Ectodermal cell (in vitro differentiated cells): ENCODE measurements at regions not wholly inside any gene's neighbourhood (a gene's known extent, or its start where the extent isn't known, plus 50 kb on each side); places are given as distances from the start of the nearest gene placed in this dataset.

Source experiments
- H3K27ac ChIP-seq: 2 replicates; pipeline ENCODE4 v1.7.0; 2013; ENCODE audit warnings: mild to moderate bottlenecking, low read depth, low read length; ENCODE audit not compliant: insufficient read depth, poor library complexity, severe bottlenecking
- H3K27me3 ChIP-seq: 2 replicates; pipeline ENCODE4 v1.7.0; 2013; ENCODE audit warnings: mild to moderate bottlenecking, low read length; ENCODE audit not compliant: insufficient read depth, control insufficient read depth, poor library complexity, severe bottlenecking
- H3K36me3 ChIP-seq: one replicate; pipeline ENCODE4 v1.7.0; 2013; ENCODE audit warnings: low read length; ENCODE audit not compliant: control insufficient read depth, insufficient read depth
- H3K4me1 ChIP-seq: one replicate; pipeline ENCODE4 v1.7.0; 2013; ENCODE audit warnings: low read length; ENCODE audit not compliant: control insufficient read depth, insufficient read depth
- H3K4me3 ChIP-seq: 2 replicates; pipeline ENCODE4 v1.7.0; 2013; ENCODE audit warnings: low read depth, low read length, control low read depth; ENCODE audit not compliant: insufficient read depth
- H3K9me3 ChIP-seq: 2 replicates; pipeline ENCODE4 v1.7.0; 2013; ENCODE audit warnings: mild to moderate bottlenecking, low read length, moderate library complexity; ENCODE audit not compliant: control insufficient read depth
- WGBS, 2 experiments: methylation state at CpG; one replicate each; pipeline ENCODE4 v1.1.7; 2013; ENCODE audit warnings: missing lambda C conversion rate in 2 of 2; 5-methylcytosine and 5-hydroxymethylcytosine counted together

DNA sequence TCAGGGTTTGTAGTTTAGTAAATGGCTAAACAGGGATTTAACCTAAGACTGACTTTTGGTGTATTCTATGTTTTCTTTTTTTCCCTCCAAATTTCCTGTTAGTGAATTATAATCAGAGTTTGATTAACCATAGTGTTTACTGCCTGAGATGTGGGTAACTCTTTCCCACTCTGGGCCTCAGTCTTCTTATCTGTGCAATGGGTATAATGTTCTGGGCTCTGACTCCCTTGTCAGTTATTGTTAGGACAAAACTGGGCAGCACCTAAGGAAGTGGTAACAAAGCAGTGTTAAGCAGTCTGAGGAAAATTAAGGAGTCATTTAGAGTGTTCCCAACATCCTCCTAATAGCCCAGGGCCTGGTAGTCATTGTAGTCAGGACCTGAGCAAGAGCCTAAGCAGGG, 206.4 kb upstream of the N4BP1 start:
- Histone ChIP-seq H3K4me1 (no peaks in the 10 kb centered on the region), H3K27me3 (peaks cover 14% of the 10 kb centered on the region), H3K4me3 (no peak overlapping the region), H3K27ac (no peak overlapping the region), H3K36me3 (no peaks in the 10 kb centered on the region), H3K9me3 (no peaks in the 10 kb centered on the region)

DNA sequence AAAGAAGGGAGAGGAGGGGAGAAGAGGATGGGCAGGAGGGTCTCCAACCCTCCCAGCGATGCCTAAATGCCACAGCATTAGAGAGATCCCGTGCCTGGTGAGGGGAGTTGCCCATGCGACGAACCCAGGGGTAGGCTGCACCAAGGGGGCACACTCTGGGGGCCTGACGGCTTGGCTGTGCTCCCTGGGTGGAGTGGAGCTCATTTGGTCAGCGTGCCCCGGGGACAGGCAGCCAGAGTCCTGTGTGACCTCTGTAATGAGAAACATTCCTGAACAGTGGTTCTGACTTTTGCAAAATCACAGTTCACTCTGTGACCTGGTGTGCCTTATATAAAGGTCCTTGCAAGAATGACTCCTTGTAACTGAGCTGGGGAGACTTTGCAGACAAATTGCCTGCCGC, 205.0 kb upstream of the N4BP1 start:
- Histone ChIP-seq H3K4me1 (no peaks in the 10 kb centered on the region), H3K4me3 (no peak overlapping the region), H3K27ac (no peak overlapping the region), H3K9me3 (no peaks in the 10 kb centered on the region), H3K36me3 (no peaks in the 10 kb centered on the region), H3K27me3 (peaks cover 28% of the 10 kb centered on the region)
- 87 to 92% methylated on average over 8 of the region's 8 CpGs for WGBS, 2 experiments

DNA sequence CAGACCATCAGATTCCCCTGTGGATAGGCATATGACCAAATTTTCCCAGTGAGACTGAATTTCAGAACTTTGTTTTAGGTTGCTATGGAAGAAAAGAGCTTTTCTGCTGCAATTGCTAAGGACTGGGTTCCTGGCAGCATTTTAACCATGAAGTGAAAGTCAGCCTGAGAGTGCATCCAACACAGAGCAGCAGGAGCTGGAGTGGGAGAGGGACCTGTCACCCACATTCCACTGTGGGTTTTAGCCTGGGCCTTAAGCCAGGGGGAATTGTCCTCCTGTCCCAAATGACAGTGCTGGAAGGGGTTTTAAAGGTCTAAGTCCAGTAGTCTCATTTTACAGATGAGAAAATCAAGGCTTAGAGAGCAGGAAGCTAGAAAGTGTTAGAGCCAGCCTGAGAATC, 203.5 kb upstream of the N4BP1 start:
- H3K27ac ChIP-seq = no peak overlapping the region
- H3K27me3 ChIP-seq = peaks cover 43% of the 10 kb centered on the region
- H3K4me3 ChIP-seq = no peak overlapping the region
- no peaks in the 10 kb centered on the region for H3K36me3 ChIP-seq
- no peaks in the 10 kb centered on the region for H3K4me1 ChIP-seq
- H3K9me3 ChIP-seq = no peaks in the 10 kb centered on the region

DNA sequence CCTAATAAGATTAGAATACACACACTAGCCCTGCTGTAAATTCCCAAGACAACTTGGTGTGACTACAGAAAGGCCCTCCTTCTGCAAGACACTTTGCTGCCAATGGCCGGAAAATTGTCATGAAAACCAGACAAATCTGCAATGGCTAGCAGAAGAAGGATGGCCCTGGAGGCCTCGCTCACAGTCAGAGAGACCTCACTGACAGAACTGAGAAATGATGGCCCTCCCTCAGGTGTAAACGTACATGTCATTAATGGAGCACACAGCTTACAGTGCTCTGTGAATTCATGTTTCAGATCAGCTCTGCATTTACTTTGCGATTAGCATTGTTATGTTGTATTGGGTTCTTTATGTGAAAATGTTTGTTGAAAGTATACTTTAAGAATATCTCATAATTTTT, 202.9 kb upstream of the N4BP1 start:
- Histone ChIP-seq H3K36me3 (no peaks in the 10 kb centered on the region), H3K9me3 (no peaks in the 10 kb centered on the region), H3K27ac (no peak overlapping the region), H3K27me3 (peaks cover 43% of the 10 kb centered on the region), H3K4me1 (no peaks in the 10 kb centered on the region), H3K4me3 (no peak overlapping the region)
- 94 to 96% methylated on average over 4 of the region's 4 CpGs for WGBS, 2 experiments

DNA sequence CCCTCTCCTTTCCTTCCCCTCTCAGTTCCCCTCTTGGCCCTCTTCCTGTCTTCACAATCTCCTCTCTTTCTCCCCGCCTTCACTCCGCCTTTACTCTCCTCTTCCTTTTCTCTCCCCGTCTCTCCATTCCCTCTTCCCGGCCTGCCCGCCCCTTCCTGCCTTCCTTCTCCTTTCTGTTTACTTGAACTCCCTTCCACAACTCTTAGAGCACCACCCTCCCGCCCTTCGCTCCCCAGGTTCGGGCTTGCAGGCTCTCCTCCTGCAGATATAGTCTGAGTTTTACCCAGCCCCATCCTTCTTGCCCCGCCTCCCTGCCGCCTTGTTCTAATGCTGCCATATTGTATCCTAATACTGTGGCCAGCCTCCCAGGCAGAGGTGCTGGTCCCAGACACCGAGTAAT, 201.5 kb upstream of the N4BP1 start:
- 37 to 49% methylated on average over 11 of the region's 11 CpGs for WGBS, 2 experiments
- no peaks in the 10 kb centered on the region for H3K9me3 ChIP-seq
- H3K36me3 ChIP-seq = no peaks in the 10 kb centered on the region
- H3K27ac ChIP-seq = no peak overlapping the region
- H3K27me3 ChIP-seq = peaks cover 43% of the 10 kb centered on the region
- H3K4me1 ChIP-seq = no peaks in the 10 kb centered on the region
- H3K4me3 ChIP-seq = no peak overlapping the region

DNA sequence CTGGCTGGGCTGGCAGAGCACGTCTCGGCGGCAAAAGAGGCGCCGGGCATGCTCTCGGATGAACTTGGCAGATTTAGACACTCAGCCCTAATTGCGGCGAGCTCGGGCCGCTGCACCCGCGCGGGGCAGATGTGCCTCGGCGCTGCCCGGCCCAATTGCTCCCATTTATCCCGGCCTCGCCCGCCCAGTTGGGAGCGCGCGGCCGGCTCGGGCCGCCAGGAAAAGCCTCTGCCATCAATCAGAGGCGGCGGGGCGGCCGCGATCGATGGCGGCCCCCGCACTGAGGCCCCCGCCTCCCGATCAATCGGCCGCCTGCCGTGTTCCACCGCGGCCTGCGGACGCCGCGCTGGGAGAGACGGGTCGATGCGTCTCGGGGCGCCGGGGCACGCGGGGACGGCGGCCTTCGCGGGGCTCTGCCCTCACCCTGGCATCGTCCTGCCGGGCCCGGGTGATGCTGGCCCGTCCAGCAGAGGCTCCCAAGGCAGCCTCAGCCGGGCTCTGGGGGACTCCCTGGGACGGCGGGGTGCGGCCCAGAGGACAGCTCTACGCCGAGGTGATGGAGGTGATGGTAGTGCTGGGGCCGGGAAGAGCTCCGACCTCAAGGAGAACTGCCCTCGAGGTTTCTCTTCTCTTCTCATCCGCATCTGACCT, 200.9 kb upstream of the N4BP1 start:
- Histone ChIP-seq H3K27me3 (peaks cover 43% of the 10 kb centered on the region), H3K27ac (no peak overlapping the region), H3K4me1 (no peaks in the 10 kb centered on the region), H3K4me3 (peak overlapping the region; percentile 32), H3K36me3 (no peaks in the 10 kb centered on the region), H3K9me3 (no peaks in the 10 kb centered on the region)
- WGBS, 2 experiments = 3 to 4% methylated on average over 70 of the region's 70 CpGs

DNA sequence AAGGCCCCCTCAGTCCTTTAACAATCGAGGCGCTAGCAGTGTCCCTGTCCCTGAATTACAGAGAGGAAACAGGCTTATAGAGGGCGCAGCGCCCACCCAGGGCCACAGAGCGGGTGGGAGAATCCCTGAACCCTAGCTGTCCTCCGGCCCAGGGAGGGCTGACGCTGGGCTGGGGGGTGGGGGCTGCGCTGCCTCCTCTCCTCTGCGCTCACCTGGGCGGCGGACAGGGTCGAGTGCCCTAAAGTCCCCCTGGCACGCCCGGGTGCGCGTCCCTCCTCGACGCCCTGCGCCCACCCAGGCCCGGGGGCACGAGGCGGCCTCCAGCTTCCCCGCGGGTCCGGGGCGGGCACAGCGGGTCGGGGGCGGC, 200.4 kb upstream of the N4BP1 start:
- H3K36me3 ChIP-seq = no peaks in the 10 kb centered on the region
- H3K27ac ChIP-seq = no peak overlapping the region
- no peaks in the 10 kb centered on the region for H3K4me1 ChIP-seq
- no peaks in the 10 kb centered on the region for H3K9me3 ChIP-seq
- 18 to 26% methylated on average over 29 of the region's 29 CpGs for WGBS, 2 experiments
- peak overlapping the region; percentile 32 for H3K4me3 ChIP-seq
- peaks cover 43% of the 10 kb centered on the region for H3K27me3 ChIP-seq

DNA sequence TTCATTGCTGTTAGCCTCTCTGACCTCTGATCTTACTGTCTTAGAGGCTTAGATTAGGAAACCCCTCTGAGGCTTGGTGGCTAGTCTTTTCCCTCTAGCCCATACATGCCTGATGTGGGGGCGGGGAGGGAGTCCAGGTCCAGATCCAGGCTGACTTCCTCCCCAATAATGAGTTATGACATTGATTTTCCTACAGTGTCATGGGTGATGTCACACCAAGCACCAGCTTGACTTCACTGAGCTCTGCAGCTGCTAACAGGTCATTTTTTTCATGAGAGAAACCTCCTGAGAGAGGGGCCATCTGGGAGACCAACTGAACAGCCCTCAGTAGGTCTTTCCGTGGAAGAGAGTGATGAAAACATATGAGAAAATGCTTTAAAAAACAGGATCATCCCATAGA, 180.2 kb upstream of the N4BP1 start:
- WGBS, 2 experiments = 91 to 100% methylated on average over 1 to 2 of the region's 2 CpGs
- no peak overlapping the region for H3K4me3 ChIP-seq
- no peaks in the 10 kb centered on the region for H3K36me3 ChIP-seq
- H3K27ac ChIP-seq = no peak overlapping the region
- no peaks in the 10 kb centered on the region for H3K27me3 ChIP-seq
- H3K4me1 ChIP-seq = no peaks in the 10 kb centered on the region
- no peaks in the 10 kb centered on the region for H3K9me3 ChIP-seq

DNA sequence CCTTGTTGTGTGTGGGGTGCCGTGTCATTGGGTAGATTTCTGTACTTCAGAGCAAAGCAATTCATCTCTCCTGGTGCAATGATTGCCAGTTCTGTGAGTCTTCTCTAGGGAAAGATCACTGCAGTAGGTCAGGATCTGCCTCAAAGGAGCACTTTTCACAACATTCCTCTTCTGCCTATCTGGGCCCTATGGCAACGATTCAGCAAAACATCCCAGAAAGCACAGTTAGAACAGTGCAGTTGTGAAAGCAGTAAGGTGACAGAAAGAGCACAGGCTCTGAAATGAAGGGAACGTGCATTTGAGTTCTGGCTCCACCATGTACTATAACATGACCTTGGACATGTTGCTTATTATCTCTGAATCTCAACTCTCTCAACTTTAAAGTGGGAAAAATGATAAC, 178.5 kb upstream of the N4BP1 start:
- Histone ChIP-seq H3K9me3 (no peaks in the 10 kb centered on the region), H3K27ac (no peak overlapping the region), H3K4me3 (no peak overlapping the region), H3K36me3 (no peaks in the 10 kb centered on the region), H3K4me1 (no peaks in the 10 kb centered on the region), H3K27me3 (no peaks in the 10 kb centered on the region)
- WGBS, 2 experiments = 88 to 90% methylated on average over 3 of the region's 3 CpGs

DNA sequence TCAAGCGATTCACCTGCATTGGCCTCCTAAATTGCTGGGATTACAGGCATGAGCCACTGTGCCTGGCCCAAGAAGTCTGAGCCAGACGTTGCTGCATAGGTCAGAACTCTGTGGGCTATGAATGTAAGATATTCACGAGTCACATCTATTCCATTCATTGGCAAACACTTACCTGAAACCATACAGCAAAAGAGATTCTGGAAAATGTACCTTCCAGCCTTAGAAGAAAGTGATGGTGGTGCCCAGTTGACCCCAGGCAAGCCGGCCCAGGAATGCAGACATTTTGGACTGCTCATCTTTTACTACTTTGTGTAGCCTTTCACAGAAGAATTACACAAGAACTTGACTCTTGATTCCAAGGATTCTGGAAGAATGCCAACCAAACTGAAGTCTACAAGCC, 135.6 kb upstream of the N4BP1 start:
- Histone ChIP-seq H3K36me3 (no peaks in the 10 kb centered on the region), H3K27me3 (no peaks in the 10 kb centered on the region), H3K4me3 (no peak overlapping the region), H3K27ac (no peak overlapping the region), H3K9me3 (no peaks in the 10 kb centered on the region), H3K4me1 (no peaks in the 10 kb centered on the region)
- 87 to 89% methylated on average over 4 of the region's 4 CpGs for WGBS, 2 experiments

DNA sequence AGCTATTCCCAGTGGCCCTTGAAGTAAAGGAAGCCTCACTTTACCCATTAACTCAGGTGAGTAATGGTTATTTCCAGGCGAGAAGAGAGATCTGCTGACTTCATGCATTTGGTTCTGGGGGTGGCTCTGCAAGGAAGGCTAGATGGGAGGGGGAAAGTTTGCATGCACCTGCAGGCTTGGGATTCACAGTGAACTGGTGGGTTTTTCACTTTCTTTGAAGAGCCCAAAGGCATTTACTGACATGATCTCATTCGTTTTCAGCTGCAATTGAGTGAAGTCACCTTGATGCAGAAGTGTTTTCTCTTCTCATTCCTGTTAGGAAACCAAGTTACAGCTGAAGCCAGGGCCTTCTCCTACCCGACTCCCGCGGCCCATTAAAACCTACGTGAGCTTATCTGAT, 131.0 kb upstream of the N4BP1 start:
- H3K4me1 ChIP-seq = no peaks in the 10 kb centered on the region
- H3K4me3 ChIP-seq = no peak overlapping the region
- no peaks in the 10 kb centered on the region for H3K9me3 ChIP-seq
- H3K27ac ChIP-seq = no peak overlapping the region
- 88 to 92% methylated on average over 6 of the region's 6 CpGs for WGBS, 2 experiments
- H3K27me3 ChIP-seq = no peaks in the 10 kb centered on the region
- H3K36me3 ChIP-seq = no peaks in the 10 kb centered on the region
